IPS-18a (cell line): ENCODE measurements at regions not wholly inside any gene's neighbourhood (a gene's known extent, or its start where the extent isn't known, plus 50 kb on each side); places are given as distances from the start of the nearest gene placed in this dataset.

Source experiments
- H3K27ac ChIP-seq: one replicate; pipeline ENCODE4 v1.5.1; 2013; ENCODE audit warnings: low read length
- H3K27me3 ChIP-seq: one replicate; pipeline ENCODE4 v1.6.1; 2013; ENCODE audit warnings: mild to moderate bottlenecking, low read length; ENCODE audit not compliant: control insufficient read depth, insufficient read depth
- H3K36me3 ChIP-seq: one replicate; pipeline ENCODE4 v1.6.1; 2013; ENCODE audit warnings: low read depth, low read length; ENCODE audit not compliant: control insufficient read depth
- H3K4me1 ChIP-seq: one replicate; pipeline ENCODE4 v1.6.1; 2013; ENCODE audit warnings: low read depth, low read length; ENCODE audit not compliant: control insufficient read depth
- H3K4me3 ChIP-seq: one replicate; pipeline ENCODE4 v1.5.1; 2013; ENCODE audit warnings: low read length
- H3K9ac ChIP-seq: one replicate; pipeline ENCODE4 v1.6.1; 2013; ENCODE audit warnings: mild to moderate bottlenecking, low read length, moderate library complexity
- H3K9me3 ChIP-seq: one replicate; pipeline ENCODE4 v1.6.1; 2013; ENCODE audit warnings: low read depth, low read length; ENCODE audit not compliant: control insufficient read depth

GRCh38 chr3:22962244-22962643 lies 240.9 kb upstream of the UBE2E2 start:
- H3K4me3 ChIP-seq: no peak overlapping the region
- no peaks in the 10 kb centered on the region for H3K36me3 ChIP-seq
- H3K27me3 ChIP-seq: no peaks in the 10 kb centered on the region
- no peak overlapping the region for H3K27ac ChIP-seq
- H3K9ac ChIP-seq: no peak overlapping the region
- H3K9me3 ChIP-seq: no peaks in the 10 kb centered on the region
- no peaks in the 10 kb centered on the region for H3K4me1 ChIP-seq

- Histone ChIP-seq H3K4me1 (no peaks in the 10 kb centered on the region), H3K27me3 (no peaks in the 10 kb centered on the region), H3K9me3 (no peaks in the 10 kb centered on the region), H3K4me3 (no peak overlapping the region), H3K36me3 (no peaks in the 10 kb centered on the region), H3K9ac (no peak overlapping the region), H3K27ac (no peak overlapping the region)
Observed at GRCh38 chr3:22966349-22966748, 236.8 kb upstream of the UBE2E2 start.

GRCh38 chr3:22969276-22969675 lies 233.9 kb upstream of the UBE2E2 start:
- H3K27me3 ChIP-seq: no peaks in the 10 kb centered on the region
- H3K9me3 ChIP-seq: no peaks in the 10 kb centered on the region
- H3K4me1 ChIP-seq: no peaks in the 10 kb centered on the region
- H3K36me3 ChIP-seq: no peaks in the 10 kb centered on the region
- no peak overlapping the region for H3K4me3 ChIP-seq
- H3K27ac ChIP-seq: no peak overlapping the region
- no peak overlapping the region for H3K9ac ChIP-seq

GRCh38 chr3:22971497-22971896 lies 231.6 kb upstream of the UBE2E2 start:
- H3K27me3 ChIP-seq: no peaks in the 10 kb centered on the region
- H3K36me3 ChIP-seq: no peaks in the 10 kb centered on the region
- H3K9me3 ChIP-seq: no peaks in the 10 kb centered on the region
- no peak overlapping the region for H3K4me3 ChIP-seq
- H3K27ac ChIP-seq: no peak overlapping the region
- H3K9ac ChIP-seq: no peak overlapping the region
- H3K4me1 ChIP-seq: no peaks in the 10 kb centered on the region

- H3K27me3 ChIP-seq: no peaks in the 10 kb centered on the region
- no peaks in the 10 kb centered on the region for H3K36me3 ChIP-seq
- H3K9me3 ChIP-seq: no peaks in the 10 kb centered on the region
- no peak overlapping the region for H3K9ac ChIP-seq
- no peak overlapping the region for H3K27ac ChIP-seq
- peaks cover 19% of the 10 kb centered on the region for H3K4me1 ChIP-seq
- H3K4me3 ChIP-seq: no peak overlapping the region
Observed at GRCh38 chr3:22977042-22977441, 226.1 kb upstream of the UBE2E2 start.

GRCh38 chr3:22977650-22978289 lies 225.4 kb upstream of the UBE2E2 start:
- no peaks in the 10 kb centered on the region for H3K27me3 ChIP-seq
- H3K9me3 ChIP-seq: no peaks in the 10 kb centered on the region
- H3K27ac ChIP-seq: no peak overlapping the region
- no peaks in the 10 kb centered on the region for H3K36me3 ChIP-seq
- no peak overlapping the region for H3K4me3 ChIP-seq
- no peak overlapping the region for H3K9ac ChIP-seq
- H3K4me1 ChIP-seq: peaks cover 19% of the 10 kb centered on the region

- no peaks in the 10 kb centered on the region for H3K27me3 ChIP-seq
- H3K36me3 ChIP-seq: no peaks in the 10 kb centered on the region
- no peak overlapping the region for H3K9ac ChIP-seq
- no peaks in the 10 kb centered on the region for H3K9me3 ChIP-seq
- no peak overlapping the region for H3K4me3 ChIP-seq
- H3K27ac ChIP-seq: no peak overlapping the region
- peaks cover 19% of the 10 kb centered on the region for H3K4me1 ChIP-seq
Observed at GRCh38 chr3:22979581-22979980, 223.5 kb upstream of the UBE2E2 start.

GRCh38 chr3:22980346-22980745 lies 222.8 kb upstream of the UBE2E2 start:
- Histone ChIP-seq H3K9me3 (no peaks in the 10 kb centered on the region), H3K4me1 (peaks cover 19% of the 10 kb centered on the region), H3K9ac (no peak overlapping the region), H3K27ac (no peak overlapping the region), H3K4me3 (no peak overlapping the region), H3K36me3 (no peaks in the 10 kb centered on the region), H3K27me3 (no peaks in the 10 kb centered on the region)

GRCh38 chr3:22981166-22981565 lies 222.0 kb upstream of the UBE2E2 start:
- Histone ChIP-seq H3K27ac (no peak overlapping the region), H3K9me3 (no peaks in the 10 kb centered on the region), H3K9ac (no peak overlapping the region), H3K36me3 (no peaks in the 10 kb centered on the region), H3K4me1 (peaks cover 19% of the 10 kb centered on the region), H3K27me3 (no peaks in the 10 kb centered on the region), H3K4me3 (no peak overlapping the region)

- no peak overlapping the region for H3K9ac ChIP-seq
- no peaks in the 10 kb centered on the region for H3K36me3 ChIP-seq
- H3K27me3 ChIP-seq: no peaks in the 10 kb centered on the region
- H3K4me1 ChIP-seq: peaks cover 19% of the 10 kb centered on the region
- no peaks in the 10 kb centered on the region for H3K9me3 ChIP-seq
- no peak overlapping the region for H3K4me3 ChIP-seq
- H3K27ac ChIP-seq: no peak overlapping the region
Observed at GRCh38 chr3:22981861-22982260, 221.3 kb upstream of the UBE2E2 start.

GRCh38 chr3:22982981-22983587 lies 220.0 kb upstream of the UBE2E2 start:
- H3K27me3 ChIP-seq: no peaks in the 10 kb centered on the region
- H3K4me3 ChIP-seq: no peak overlapping the region
- H3K27ac ChIP-seq: no peak overlapping the region
- no peaks in the 10 kb centered on the region for H3K9me3 ChIP-seq
- no peaks in the 10 kb centered on the region for H3K36me3 ChIP-seq
- H3K4me1 ChIP-seq: peaks cover 19% of the 10 kb centered on the region
- no peak overlapping the region for H3K9ac ChIP-seq

GRCh38 chr3:22986958-22987357 lies 216.2 kb upstream of the UBE2E2 start:
- H3K27me3 ChIP-seq: no peaks in the 10 kb centered on the region

More at GRCh38 chr3:22986958-22987357, 216.2 kb upstream of the UBE2E2 start:
- Histone ChIP-seq H3K4me1 (peaks cover 5% of the 10 kb centered on the region), H3K27ac (no peak overlapping the region), H3K9me3 (no peaks in the 10 kb centered on the region), H3K36me3 (no peaks in the 10 kb centered on the region), H3K9ac (no peak overlapping the region), H3K4me3 (no peak overlapping the region)
